Retinal pigment epithelial cell (primary cell): ENCODE measurements at regions not wholly inside any gene's neighbourhood (a gene's known extent, or its start where the extent isn't known, plus 50 kb on each side); places are given as distances from the start of the nearest gene placed in this dataset.
"Not testable (repeated sequence)": the region's sequence is repeated elsewhere in the genome, so short reads cannot be mapped to it uniquely, and the experiment has no call there.

Source experiments
- DNase-seq: peaks from one replicate; pipeline ENCODE4 v3.0.0-alpha.2; 2010; ENCODE audit warnings: low read depth
- H3K4me3 ChIP-seq: 2 replicates; pipeline ENCODE4 v1.5.1; 2011; ENCODE audit warnings: mild to moderate bottlenecking, low read length, control low read depth, moderate library complexity
- TF ChIP-seq, protein P1 (sequence below): conservative IDR thresholded peaks from 2 replicates; pipeline ENCODE4 v1.5.1; 2011; ENCODE audit warnings: low read depth, low read length, control low read depth, inconsistent platforms

GRCh38 chr7:121608785-121609184 is 212.7 kb upstream of the FAM3C start:
- TF ChIP-seq, protein P1, sequence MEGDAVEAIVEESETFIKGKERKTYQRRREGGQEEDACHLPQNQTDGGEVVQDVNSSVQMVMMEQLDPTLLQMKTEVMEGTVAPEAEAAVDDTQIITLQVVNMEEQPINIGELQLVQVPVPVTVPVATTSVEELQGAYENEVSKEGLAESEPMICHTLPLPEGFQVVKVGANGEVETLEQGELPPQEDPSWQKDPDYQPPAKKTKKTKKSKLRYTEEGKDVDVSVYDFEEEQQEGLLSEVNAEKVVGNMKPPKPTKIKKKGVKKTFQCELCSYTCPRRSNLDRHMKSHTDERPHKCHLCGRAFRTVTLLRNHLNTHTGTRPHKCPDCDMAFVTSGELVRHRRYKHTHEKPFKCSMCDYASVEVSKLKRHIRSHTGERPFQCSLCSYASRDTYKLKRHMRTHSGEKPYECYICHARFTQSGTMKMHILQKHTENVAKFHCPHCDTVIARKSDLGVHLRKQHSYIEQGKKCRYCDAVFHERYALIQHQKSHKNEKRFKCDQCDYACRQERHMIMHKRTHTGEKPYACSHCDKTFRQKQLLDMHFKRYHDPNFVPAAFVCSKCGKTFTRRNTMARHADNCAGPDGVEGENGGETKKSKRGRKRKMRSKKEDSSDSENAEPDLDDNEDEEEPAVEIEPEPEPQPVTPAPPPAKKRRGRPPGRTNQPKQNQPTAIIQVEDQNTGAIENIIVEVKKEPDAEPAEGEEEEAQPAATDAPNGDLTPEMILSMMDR: no peak
- DNase-seq: no peak
- H3K4me3 ChIP-seq: no peak overlapping the region

DNA sequence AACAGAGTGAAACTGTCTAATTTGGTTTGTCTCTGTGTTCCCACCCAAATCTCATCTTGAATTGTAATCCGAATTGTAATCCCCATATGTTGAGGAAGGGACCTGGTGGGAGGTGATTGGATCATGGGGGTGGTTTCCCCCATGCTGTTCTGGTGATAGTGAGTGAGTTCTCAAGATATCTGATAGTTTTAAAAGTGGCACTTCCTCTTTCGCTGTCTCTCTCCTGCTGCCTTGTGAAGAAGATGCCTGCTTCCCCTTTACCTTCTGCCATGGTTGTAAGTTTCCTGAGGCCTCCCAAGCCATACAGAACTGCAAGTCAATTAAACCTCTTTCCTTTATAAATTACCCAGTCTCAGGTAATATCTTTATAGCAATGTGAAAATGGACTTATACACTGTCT is 212.1 kb upstream of the FAM3C start:
- not testable (repeated sequence) for DNase-seq, H3K4me3 ChIP-seq

GRCh38 chr7:121605317-121605680 is 209.2 kb upstream of the FAM3C start:
- H3K4me3 ChIP-seq: no peak overlapping the region
- DNase-seq: peak; percentile 17
- TF ChIP-seq, protein P1: peak; percentile 45

- no peak overlapping the region for H3K4me3 ChIP-seq
- TF ChIP-seq, protein P1: no peak
- peak; percentile 77 for DNase-seq
These were observed 208.7 kb upstream of the FAM3C start for GRCh38 chr7:121604627-121605316.

DNA sequence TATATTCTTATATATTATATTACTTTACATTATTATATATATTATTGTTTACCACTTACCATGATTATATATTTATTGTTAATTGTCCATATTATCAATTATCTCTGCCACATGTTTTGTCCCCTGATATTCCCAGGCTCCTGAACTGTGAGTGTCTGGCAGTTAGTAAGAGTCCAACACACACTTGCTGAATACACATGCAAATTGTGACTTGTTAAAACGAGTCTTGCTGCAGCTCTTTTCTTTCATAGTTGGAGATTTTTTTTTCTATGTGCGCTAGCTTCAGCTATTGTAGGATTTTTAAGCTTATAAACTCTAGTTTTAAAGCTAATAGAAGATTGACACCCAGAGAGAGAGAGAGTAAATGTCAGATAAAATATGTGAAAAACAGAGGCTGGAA is 207.8 kb upstream of the FAM3C start:
- DNase-seq: no peak
- H3K4me3 ChIP-seq: no peak overlapping the region
- TF ChIP-seq, protein P1: no peak

DNA sequence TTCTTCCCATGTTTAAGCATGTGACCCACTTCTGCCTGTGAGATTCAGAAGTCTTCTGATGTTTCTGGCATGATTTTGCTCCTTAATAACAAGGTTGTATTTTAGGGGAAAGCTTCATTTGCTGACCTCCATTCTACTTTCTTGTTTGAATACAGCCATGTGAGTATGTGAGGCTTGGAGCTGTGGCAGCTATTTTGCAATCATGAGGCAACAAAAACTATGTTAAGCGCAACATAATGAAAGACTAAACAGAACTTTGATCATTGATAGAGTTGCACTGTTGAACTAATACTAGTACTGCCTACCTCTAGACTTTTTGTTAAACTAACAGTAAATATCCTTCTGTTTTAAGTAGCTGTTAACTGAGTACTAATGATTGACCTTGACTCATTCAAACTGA is 203.8 kb upstream of the FAM3C start:
- TF ChIP-seq, protein P1: no peak
- no peak for DNase-seq

DNA sequence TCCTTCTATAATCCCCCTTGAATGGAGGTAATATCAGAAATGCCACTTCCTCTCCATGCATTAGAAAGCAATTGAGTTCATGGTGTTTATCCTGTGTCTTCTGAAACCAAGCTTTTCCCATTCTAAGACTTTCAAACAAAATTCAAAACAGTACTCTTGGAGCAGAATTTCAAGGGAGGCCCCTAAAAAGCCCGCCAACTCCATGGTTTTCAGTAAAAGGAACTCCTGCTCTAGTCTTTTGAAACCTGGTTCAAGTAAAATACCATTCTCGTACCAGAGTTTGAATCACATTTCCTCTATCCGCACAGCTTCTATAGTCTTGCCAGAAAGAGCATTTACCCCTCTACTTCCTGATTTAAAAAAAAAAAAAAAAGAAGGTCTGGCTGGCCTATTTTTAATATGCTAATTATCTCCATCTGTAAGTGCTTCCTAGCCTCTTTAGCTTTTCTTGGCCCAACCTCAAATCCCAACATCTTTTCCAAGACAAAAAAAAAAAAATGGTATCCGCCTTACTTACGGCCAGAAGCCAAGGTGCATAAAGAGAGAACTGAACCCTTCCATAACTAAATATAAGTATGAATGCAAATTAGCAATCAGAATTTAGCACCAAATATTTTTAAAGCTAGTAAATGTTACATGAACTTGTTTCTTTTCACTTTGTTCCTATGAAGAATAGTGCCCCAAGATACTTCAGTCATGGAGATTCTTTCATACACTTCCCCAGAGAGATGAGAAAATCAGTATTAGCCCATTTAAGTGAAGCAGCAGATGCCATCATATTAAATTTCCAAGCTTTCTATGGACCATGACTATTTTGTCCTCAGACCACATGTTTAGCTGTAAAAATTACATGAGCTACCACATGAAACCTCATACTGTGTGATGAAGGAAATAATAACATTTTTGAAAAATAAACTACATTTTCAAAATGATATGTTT is 199.9 kb upstream of the FAM3C start:
- TF ChIP-seq, protein P1: no peak
- no peak overlapping the region for H3K4me3 ChIP-seq
- DNase-seq: no peak

More for the DNA sequence above, 203.8 kb upstream of the FAM3C start:
- H3K4me3 ChIP-seq: no peak overlapping the region
